IMR-90 (cell line): ENCODE measurements at regions not wholly inside any gene's neighbourhood (a gene's known extent, or its start where the extent isn't known, plus 50 kb on each side); places are given as distances from the start of the nearest gene placed in this dataset.
A peak's percentile ranks its signal among the peaks of the same experiment; 100 is the strongest.

ENCODE experiments used
- ATAC-seq: fragments of 200-7000 bp; cut with Tn5 transposase; 2 replicates; pipeline ENCODE4 v1.9.1; 2020; ENCODE audit warnings: low read depth, mild to moderate bottlenecking, moderate library complexity
- BruUV-seq: library from RNA; stranded (reverse); fragments of 400-500 nt; replicated peaks from 2 replicates; lab custom pipeline; 2021; lab: Mats Ljungman, UMichigan
- CTCF ChIA-PET: fragments of 300-600 bp; formaldehyde crosslinking; extraction: SDS; loops from one replicate; lab custom pipeline; 2021; ENCODE audit warnings: antibody characterized with exemption; lab: Yijun Ruan, JAX
- POLR2A ChIA-PET: fragments of 300-600 bp; sonication (Branson Sonifier 250); formaldehyde crosslinking; loops from one replicate; lab custom pipeline; 2022; ENCODE audit warnings: antibody characterized with exemption; ENCODE audit not compliant: unreplicated experiment; lab: Charles Lee
- DNase-seq: peaks from one replicate; pipeline ENCODE4 v3.0.0; 2013
- H2AFZ ChIP-seq: replicated peaks from 2 replicates; pipeline ENCODE3; 2013; ENCODE audit warnings: low read length, mild to moderate bottlenecking; ENCODE audit not compliant: poor library complexity
- H2AK5ac ChIP-seq: 2 replicates; pipeline ENCODE4 v1.6.1; 2013; ENCODE audit warnings: low read depth, low read length, inconsistent platforms
- H2AK9ac ChIP-seq: replicated peaks from 2 replicates; pipeline ENCODE3; 2013; ENCODE audit warnings: mild to moderate bottlenecking, low read depth, low read length, moderate library complexity; ENCODE audit not compliant: poor library complexity
- H2BK120ac ChIP-seq: 2 replicates; pipeline ENCODE4 v1.6.1; 2013; ENCODE audit warnings: low read depth, low read length, inconsistent platforms
- H2BK15ac ChIP-seq: 3 replicates; pipeline ENCODE4 v1.6.1; 2013; ENCODE audit warnings: low read depth, low read length, inconsistent platforms
- H2BK20ac ChIP-seq: 2 replicates; pipeline ENCODE4 v1.6.1; 2013; ENCODE audit warnings: low read depth, mild to moderate bottlenecking, inconsistent platforms, low read length, moderate library complexity
- H2BK5ac ChIP-seq: 2 replicates; pipeline ENCODE4 v1.6.1; 2013; ENCODE audit warnings: mild to moderate bottlenecking, low read depth, low read length, inconsistent platforms; ENCODE audit not compliant: poor library complexity, severe bottlenecking
- H3K14ac ChIP-seq: replicated peaks from 2 replicates; pipeline ENCODE4 v1.6.1; 2013; ENCODE audit warnings: low read depth, low read length, inconsistent platforms
- H3K18ac ChIP-seq: 2 replicates; pipeline ENCODE4 v1.6.1; 2013; ENCODE audit warnings: low read depth, low read length, control low read depth
- H3K23ac ChIP-seq: 2 replicates; pipeline ENCODE4 v1.6.1; 2013; ENCODE audit warnings: low read depth, low read length, inconsistent platforms
- H3K27ac ChIP-seq: 2 replicates; pipeline ENCODE4 v1.5.1; 2013; ENCODE audit warnings: mild to moderate bottlenecking, control low read depth, low read length; ENCODE audit not compliant: insufficient read depth
- H3K27me3 ChIP-seq: 2 replicates; pipeline ENCODE4 v1.6.1; 2013; ENCODE audit warnings: low read length; ENCODE audit not compliant: control insufficient read depth, insufficient read depth
- H3K36me3 ChIP-seq: 2 replicates; pipeline ENCODE4 v1.6.1; 2013; ENCODE audit warnings: low read length, mixed read lengths; ENCODE audit not compliant: control insufficient read depth, insufficient read depth
- H3K4ac ChIP-seq: 2 replicates; pipeline ENCODE4 v1.6.1; 2013; ENCODE audit warnings: low read depth, low read length, inconsistent platforms
- H3K4me1 ChIP-seq: 2 replicates; pipeline ENCODE4 v1.6.1; 2013; ENCODE audit warnings: low read length, mixed read lengths; ENCODE audit not compliant: control insufficient read depth, insufficient read depth
- H3K4me2 ChIP-seq: 2 replicates; pipeline ENCODE4 v1.6.1; 2013; ENCODE audit warnings: low read depth, mild to moderate bottlenecking, control low read depth, low read length, moderate library complexity
- H3K4me3 ChIP-seq: 2 replicates; pipeline ENCODE4 v1.5.1; 2013; ENCODE audit warnings: low read depth, mild to moderate bottlenecking, control low read depth, low read length, moderate library complexity; ENCODE audit not compliant: insufficient read depth
- H3K56ac ChIP-seq: 2 replicates; pipeline ENCODE4 v1.6.1; 2013; ENCODE audit warnings: low read length, inconsistent platforms; ENCODE audit not compliant: insufficient read depth; ENCODE audit errors: extremely low read depth
- H3K79me1 ChIP-seq, 2 experiments: 2 replicates each; pipeline ENCODE4 v1.6.1; 2013; ENCODE audit warnings: low read length in 2 of 2, inconsistent platforms in 1 of 2, low read depth in 1 of 2
- H3K9ac ChIP-seq: 2 replicates; pipeline ENCODE4 v1.6.1; 2013; ENCODE audit warnings: low read depth, low read length, control low read depth
- H3K9me1 ChIP-seq: 2 replicates; pipeline ENCODE4 v1.6.1; 2013; ENCODE audit warnings: low read length, inconsistent platforms; ENCODE audit not compliant: insufficient read depth
- H3K9me3 ChIP-seq: 2 replicates; pipeline ENCODE4 v1.6.1; 2013; ENCODE audit warnings: low read length; ENCODE audit not compliant: control insufficient read depth, insufficient read depth
- H4K20me1 ChIP-seq: 2 replicates; pipeline ENCODE4 v1.6.1; 2013; ENCODE audit warnings: low read length, inconsistent platforms; ENCODE audit not compliant: insufficient read depth
- H4K5ac ChIP-seq: 2 replicates; pipeline ENCODE4 v1.6.1; 2013; ENCODE audit warnings: mild to moderate bottlenecking, low read depth, low read length, control low read depth
- H4K8ac ChIP-seq, 2 experiments: 2 replicates each; pipeline ENCODE4 v1.6.1; 2013; ENCODE audit warnings: low read depth in 2 of 2, low read length in 2 of 2, control low read depth in 1 of 2, inconsistent platforms in 1 of 2
- H4K91ac ChIP-seq: 2 replicates; pipeline ENCODE4 v1.6.1; 2013; ENCODE audit warnings: low read depth, low read length, inconsistent platforms; ENCODE audit not compliant: insufficient read depth
- NFE2L2 ChIP-seq: fragments of 150-350 bp; IDR thresholded peaks from 2 replicates; pipeline ENCODE4 v1.6.1; 2016; ENCODE audit warnings: low read depth, mild to moderate bottlenecking, low read length
- WGBS, 2 experiments: methylation state at CpG; one replicate each; pipeline versions ENCODE4 v1.1.5 to v1.1.7; 2013; ENCODE audit warnings: missing lambda C conversion rate in 2 of 2; ENCODE audit not compliant: insufficient read length in 1 of 2; ENCODE audit errors: extremely low coverage in 2 of 2; 5-methylcytosine and 5-hydroxymethylcytosine counted together
- dilution Hi-C: fragments of 300-500 bp; cut with HindIII; formaldehyde crosslinking; loops from one replicate; pipeline ENCODE4 v1.14.3; 2018; ENCODE audit warnings: low sequenced_read_pairs; ENCODE audit not compliant: unreplicated experiment
- in situ Hi-C: fragments of 300-500 bp; cut with MboI; formaldehyde crosslinking; loops from 3 replicates; pipeline ENCODE4 v1.14.3; 2019; ENCODE audit warnings: low sequenced_read_pairs, inconsistent platforms, mixed read lengths
- intact Hi-C: fragments of 100-400 bp; cut with micrococcal nuclease; formaldehyde crosslinking; loops from 2 replicates; pipeline ENCODE4 v1.10.0; 2022

DNA sequence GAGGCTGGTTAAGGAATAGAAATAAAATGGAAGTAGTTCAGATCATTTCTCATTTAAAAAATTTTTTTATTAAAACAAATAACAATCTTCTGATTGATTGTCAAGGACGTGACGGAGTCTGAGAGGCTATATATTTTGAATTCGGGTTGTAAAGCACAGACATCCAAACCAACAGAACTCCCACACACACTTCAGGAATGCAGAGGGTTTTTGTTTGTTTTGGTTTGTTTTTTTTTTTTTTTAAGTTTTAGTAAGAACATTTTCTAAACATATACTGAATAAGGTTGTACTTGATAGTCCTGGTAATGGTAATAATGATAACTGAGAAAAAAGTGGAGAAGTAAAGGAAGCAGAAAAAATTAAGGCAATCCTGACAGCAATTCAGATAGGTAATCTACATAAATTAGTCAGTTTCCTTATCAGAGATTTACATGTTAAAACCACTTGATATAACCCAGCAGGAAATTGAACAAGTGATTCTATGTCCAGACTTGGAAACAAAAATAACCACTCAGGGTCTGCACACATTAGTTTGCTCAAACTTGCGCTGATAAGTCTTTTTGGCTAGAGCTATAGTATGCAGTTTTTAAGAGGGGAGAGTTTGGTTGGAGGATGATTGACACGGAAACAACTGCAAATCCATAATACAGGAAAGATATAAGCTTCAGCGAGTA, 51.5 kb upstream of the CTAGE1 start:
- POLR2A ChIA-PET, result interaction anchor here (0.6 kb wide), 1 partner anchor 294 kb away, joined by 4 read pairs; no protein-coding TSS in a partner anchor
- Histone ChIP-seq H2BK5ac (peak overlapping the region; percentile 89), H3K36me3 (no peaks in the 10 kb centered on the region), H3K79me1 (no peaks in the 10 kb centered on the region), H3K9ac (peak overlapping the region; percentile 21; the same call in 1 of the 2 replicates), H3K9me3 (peaks cover 6% of the 10 kb centered on the region), H3K4me3 (no peak overlapping the region), H4K5ac (peak overlapping the region; percentile 85), H3K9me1 (peaks cover 22% of the 10 kb centered on the region), H3K4me2 (no peak overlapping the region; the same call in 1 of the 2 replicates), H4K20me1 (no peaks in the 10 kb centered on the region), H3K4me1 (peaks cover 36% of the 10 kb centered on the region), H3K18ac (peak overlapping the region; percentile 91), H2BK20ac (peak overlapping the region; percentile 95), H3K23ac (peak overlapping the region; percentile 75; the same call in 1 of the 2 replicates), H3K14ac (peak overlapping the region; percentile 59), H2AK5ac (peak overlapping the region; percentile 72; the same call in 1 of the 2 replicates), H2AFZ (no peak overlapping the region), H2BK120ac (peak overlapping the region; percentile 94), H2AK9ac (no peak overlapping the region), H3K4ac (peak overlapping the region; percentile 89), H4K8ac (peak overlapping the region; percentile 68 to 85; a peak in 3 of 4 replicates), H4K91ac (peak overlapping the region; percentile 97), H3K56ac (peak overlapping the region; percentile 64; the same call in 1 of the 2 replicates), H3K27me3 (no peaks in the 10 kb centered on the region), H3K27ac (peak overlapping the region; percentile 67; the same call in 1 of the 2 replicates), H2BK15ac (peak overlapping the region; percentile 97; the same call in 2 of the 3 replicates)
- CTCF ChIA-PET, result interaction anchor here (1.3 kb wide), 1 partner anchor 94 kb away, joined by 3 read pairs; no protein-coding TSS in a partner anchor
- DNase-seq (peak; percentile 45), ATAC-seq (no peak)
- BruUV-seq, result no TSS peak
- in situ Hi-C loops (loop anchor here (10.0 kb wide), 1 partner anchor 86 kb away; no protein-coding TSS in a partner anchor), dilution Hi-C loops (no loop called here), intact Hi-C loops (loop anchor here (2.0 kb wide), 1 partner anchor 300 kb away; the partner anchor contains the start of gene GATA6)
- no peak for TF ChIP-seq NFE2L2
- no CpG with 5 or more reads among the region's 6 CpGs for WGBS, 2 experiments
